CD14-positive monocyte (primary cell): ENCODE measurements at regions not wholly inside any gene's neighbourhood (a gene's known extent, or its start where the extent isn't known, plus 50 kb on each side); places are given as distances from the start of the nearest gene placed in this dataset.

Source experiments
- DNase-seq, 3 donors: peaks; one replicate each; pipeline ENCODE4 v3.0.0-alpha.2; 2011 to 2022
- H2AFZ ChIP-seq: 2 replicates; pipeline ENCODE4 v1.6.0; 2012; ENCODE audit warnings: mild to moderate bottlenecking, low read depth, low read length, inconsistent platforms; ENCODE audit not compliant: insufficient read depth, poor library complexity, severe bottlenecking
- H3K27ac ChIP-seq, 2 donors: 1 replicate in 1 of 2; 2 replicates in 1 of 2; pipeline ENCODE4 v1.5.1; 2012 to 2013; ENCODE audit warnings: low read length in 2 of 2, control low read depth in 1 of 2, inconsistent platforms in 1 of 2, low read depth in 1 of 2, mild to moderate bottlenecking in 1 of 2
- H3K27me3 ChIP-seq, 2 donors: one replicate each; pipeline versions ENCODE4 v1.6.0 to v1.6.1; 2011 to 2013; ENCODE audit warnings: low read length in 2 of 2; ENCODE audit not compliant: control insufficient read depth in 2 of 2, insufficient read depth in 2 of 2
- H3K36me3 ChIP-seq, 2 donors: replicated peaks in 1 of 2; 1 replicate in 1 of 2; 2 replicates in 1 of 2; pipeline versions ENCODE4 v1.5.1 to v1.6.1; 2012 to 2013; ENCODE audit warnings: low read length in 2 of 2, control low read depth in 1 of 2, inconsistent platforms in 1 of 2, mild to moderate bottlenecking in 1 of 2; ENCODE audit not compliant: insufficient read depth in 2 of 2, control insufficient read depth in 1 of 2
- H3K4me1 ChIP-seq, 2 donors: 1 replicate in 1 of 2; 2 replicates in 1 of 2; pipeline versions ENCODE4 v1.5.1 to v1.6.1; 2012 to 2013; ENCODE audit warnings: low read length in 2 of 2, control low read depth in 1 of 2, inconsistent platforms in 1 of 2, mild to moderate bottlenecking in 1 of 2, moderate library complexity in 1 of 2; ENCODE audit not compliant: insufficient read depth in 2 of 2, control insufficient read depth in 1 of 2
- H3K4me2 ChIP-seq: replicated peaks from 2 replicates; pipeline ENCODE3; 2012; ENCODE audit warnings: low read length, moderate library complexity, mild to moderate bottlenecking; ENCODE audit not compliant: poor library complexity, severe bottlenecking; ENCODE audit errors: extremely low read depth
- H3K4me3 ChIP-seq, 3 experiments: fragments of 200-600 bp in 1 of 3; sonication (generic) in 1 of 3; replicated peaks in 1 of 3; 1 replicate in 2 of 3; 2 replicates in 1 of 3; pipeline ENCODE4 v1.5.1; 2011 to 2013; ENCODE audit warnings: low read length in 3 of 3, mild to moderate bottlenecking in 3 of 3, control low read depth in 2 of 3, low read depth in 2 of 3, inconsistent platforms in 1 of 3, moderate library complexity in 1 of 3
- H3K79me2 ChIP-seq: 2 replicates; pipeline ENCODE4 v1.6.0; 2012; ENCODE audit warnings: mild to moderate bottlenecking, control low read depth, inconsistent platforms, low read length, moderate library complexity; ENCODE audit not compliant: insufficient read depth
- H3K9ac ChIP-seq: 2 replicates; pipeline ENCODE4 v1.6.0; 2017; ENCODE audit warnings: low read length, mild to moderate bottlenecking; ENCODE audit not compliant: insufficient read depth, poor library complexity, severe bottlenecking
- H3K9me3 ChIP-seq, 2 donors: replicated peaks in 1 of 2; 1 replicate in 1 of 2; 2 replicates in 1 of 2; pipeline versions ENCODE4 v1.5.1 to v1.6.1; 2012 to 2013; ENCODE audit warnings: low read length in 2 of 2, control low read depth in 1 of 2; ENCODE audit not compliant: control insufficient read depth in 1 of 2, insufficient read depth in 1 of 2
- H4K20me1 ChIP-seq: 2 replicates; pipeline ENCODE4 v1.6.0; 2012; ENCODE audit warnings: mild to moderate bottlenecking, low read length, control low read depth, moderate library complexity; ENCODE audit not compliant: insufficient read depth
- H3K27ac Mint-ChIP-seq, 7 donors: one replicate each; pipeline ENCODE4 v1.8.0; 2020; ENCODE audit warnings: mild to moderate bottlenecking in 7 of 7, mixed read lengths in 7 of 7, moderate library complexity in 6 of 7, inconsistent platforms in 2 of 7
- H3K27me3 Mint-ChIP-seq, 3 donors: one replicate each; pipeline ENCODE4 v1.8.0; 2021 to 2022; ENCODE audit warnings: low read depth in 3 of 3, mild to moderate bottlenecking in 3 of 3, mixed read lengths in 3 of 3, moderate library complexity in 3 of 3, inconsistent platforms in 1 of 3
- H3K36me3 Mint-ChIP-seq, 2 donors: one replicate each; pipeline ENCODE4 v1.8.0; 2020; ENCODE audit warnings: mixed read lengths in 2 of 2, inconsistent platforms in 1 of 2, mild to moderate bottlenecking in 1 of 2
- H3K4me1 Mint-ChIP-seq: one replicate; pipeline ENCODE4 v1.8.0; 2020; ENCODE audit warnings: mild to moderate bottlenecking, mixed read lengths
- H3K4me3 Mint-ChIP-seq, 2 donors: one replicate each; pipeline ENCODE4 v1.8.0; 2020; ENCODE audit warnings: mild to moderate bottlenecking in 2 of 2, mixed read lengths in 2 of 2, moderate library complexity in 1 of 2
- H3K9me3 Mint-ChIP-seq, 7 donors: one replicate each; pipeline ENCODE4 v1.8.0; 2020 to 2022; ENCODE audit warnings: mixed read lengths in 7 of 7, mild to moderate bottlenecking in 6 of 7, moderate library complexity in 6 of 7, inconsistent platforms in 2 of 7
- WGBS: methylation state at CpG from one replicate; pipeline ENCODE4 v1.1.5; 2013; ENCODE audit warnings: missing lambda C conversion rate; ENCODE audit not compliant: insufficient coverage; 5-methylcytosine and 5-hydroxymethylcytosine counted together
- intact Hi-C, 2 donors: fragments of 100-400 bp; cut with micrococcal nuclease; formaldehyde crosslinking; loops; one replicate each; pipeline versions ENCODE4 v1.15.0 to v1.15.1; 2023
- TF ChIP-seq, protein P1 (sequence below): fragments of 200-600 bp; IDR thresholded peaks from one replicate; pipeline ENCODE4 v1.8.0; 2022; ENCODE audit warnings: antibody characterized with exemption, mild to moderate bottlenecking

DNA sequence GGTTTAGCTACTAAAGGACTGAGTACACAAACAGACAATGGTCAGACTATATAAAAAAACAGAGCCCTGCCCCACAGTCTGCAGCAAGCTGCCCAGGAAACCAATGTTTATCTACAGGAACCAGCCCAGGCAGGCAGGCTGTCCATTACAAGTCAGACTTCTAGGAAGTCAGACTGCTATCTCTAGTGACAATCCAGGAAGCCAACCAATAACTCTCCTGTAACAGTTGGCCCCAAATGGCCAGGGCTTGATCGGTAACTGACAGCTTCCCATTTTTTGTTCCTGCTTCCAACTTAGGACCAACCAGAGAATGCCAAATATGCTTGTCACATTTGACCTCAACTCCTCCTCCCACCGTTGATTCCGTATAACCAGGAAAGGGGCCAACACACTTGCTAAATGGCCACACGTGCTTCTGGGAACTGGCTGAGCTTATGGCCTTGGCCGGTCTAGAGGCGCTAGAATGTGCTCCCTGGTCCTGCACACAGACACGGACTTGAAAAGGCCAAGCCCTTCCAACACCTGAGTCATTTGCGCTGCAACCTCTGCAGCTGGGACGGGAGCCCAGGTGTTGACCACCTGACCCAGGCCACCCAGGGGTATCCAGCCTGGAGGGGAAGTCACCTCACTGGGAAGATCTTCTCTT, 79.6 kb upstream of the CDK20 start:
- Histone ChIP-seq H3K9ac (no peak overlapping the region), H3K4me3 (no peak overlapping the region), H3K4me2 (no peak overlapping the region), H3K79me2 (no peaks in the 10 kb centered on the region), H3K9me3 (peaks cover 0 to 6% of the 10 kb centered on the region in 2 donors), H4K20me1 (no peaks in the 10 kb centered on the region), H3K27me3 (no peaks in the 10 kb centered on the region), H2AFZ (no peak overlapping the region), H3K4me1 (no peaks in the 10 kb centered on the region), H3K27ac (no peak overlapping the region), H3K36me3 (no peaks in the 10 kb centered on the region)
- H3K4me1 Mint-ChIP-seq: peaks cover 3% of the 10 kb centered on the region
- WGBS: 80% methylated on average over 9 of the region's 9 CpGs
- peaks cover 2 to 6% (median 4%) of the 10 kb centered on the region in 3 donors for H3K27me3 Mint-ChIP-seq
- peaks cover 5 to 22% (median 9%) of the 10 kb centered on the region in 7 donors for H3K9me3 Mint-ChIP-seq
- TF ChIP-seq, protein P1, sequence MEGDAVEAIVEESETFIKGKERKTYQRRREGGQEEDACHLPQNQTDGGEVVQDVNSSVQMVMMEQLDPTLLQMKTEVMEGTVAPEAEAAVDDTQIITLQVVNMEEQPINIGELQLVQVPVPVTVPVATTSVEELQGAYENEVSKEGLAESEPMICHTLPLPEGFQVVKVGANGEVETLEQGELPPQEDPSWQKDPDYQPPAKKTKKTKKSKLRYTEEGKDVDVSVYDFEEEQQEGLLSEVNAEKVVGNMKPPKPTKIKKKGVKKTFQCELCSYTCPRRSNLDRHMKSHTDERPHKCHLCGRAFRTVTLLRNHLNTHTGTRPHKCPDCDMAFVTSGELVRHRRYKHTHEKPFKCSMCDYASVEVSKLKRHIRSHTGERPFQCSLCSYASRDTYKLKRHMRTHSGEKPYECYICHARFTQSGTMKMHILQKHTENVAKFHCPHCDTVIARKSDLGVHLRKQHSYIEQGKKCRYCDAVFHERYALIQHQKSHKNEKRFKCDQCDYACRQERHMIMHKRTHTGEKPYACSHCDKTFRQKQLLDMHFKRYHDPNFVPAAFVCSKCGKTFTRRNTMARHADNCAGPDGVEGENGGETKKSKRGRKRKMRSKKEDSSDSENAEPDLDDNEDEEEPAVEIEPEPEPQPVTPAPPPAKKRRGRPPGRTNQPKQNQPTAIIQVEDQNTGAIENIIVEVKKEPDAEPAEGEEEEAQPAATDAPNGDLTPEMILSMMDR: no peak
- intact Hi-C loops: no loop called here
- H3K36me3 Mint-ChIP-seq: no peaks in the 10 kb centered on the region
- H3K27ac Mint-ChIP-seq: no peak overlapping the region
- no peak overlapping the region for H3K4me3 Mint-ChIP-seq
- no peak for DNase-seq

DNA sequence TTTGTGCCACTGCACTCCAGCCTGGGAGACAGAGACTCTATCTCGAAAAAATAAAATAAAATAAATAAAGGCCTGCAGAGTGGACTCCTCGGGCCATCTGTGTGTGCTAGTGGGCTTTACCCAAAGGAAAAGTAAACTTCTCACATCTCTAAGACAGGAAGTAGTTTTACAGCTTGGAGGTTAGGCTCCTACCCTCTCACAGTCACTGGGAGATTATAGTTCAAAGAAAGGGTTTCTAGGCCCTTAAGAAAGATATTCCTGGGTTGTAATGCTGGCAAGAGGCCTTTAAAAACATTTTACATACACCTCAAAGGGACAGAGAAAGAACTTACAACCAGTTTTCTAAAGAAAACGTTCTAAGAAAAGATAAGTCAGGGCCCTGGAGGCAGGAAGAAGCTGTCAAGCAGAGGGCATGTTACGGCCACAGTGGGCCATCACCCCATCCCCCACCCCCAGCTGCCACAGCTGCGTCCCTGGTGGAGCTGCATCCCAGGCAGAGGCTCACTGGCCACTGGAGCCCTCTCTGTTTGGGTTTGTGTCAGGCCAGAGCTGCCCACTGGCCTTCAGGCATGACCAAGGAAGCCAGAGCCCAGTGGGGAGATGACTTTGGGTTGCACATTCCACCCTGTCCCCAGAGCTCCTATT, 78.1 kb upstream of the CDK20 start:
- Histone ChIP-seq H4K20me1 (no peaks in the 10 kb centered on the region), H3K4me3 (no peak overlapping the region), H3K4me2 (no peak overlapping the region), H3K27ac (no peak overlapping the region), H3K36me3 (no peaks in the 10 kb centered on the region), H3K4me1 (no peaks in the 10 kb centered on the region), H3K27me3 (no peaks in the 10 kb centered on the region), H3K9ac (no peak overlapping the region), H2AFZ (no peak overlapping the region), H3K9me3 (peaks cover 0 to 6% of the 10 kb centered on the region in 2 donors), H3K79me2 (no peaks in the 10 kb centered on the region)
- H3K27me3 Mint-ChIP-seq: peaks cover 2 to 5% (median 4%) of the 10 kb centered on the region in 3 donors
- peaks cover 3% of the 10 kb centered on the region for H3K4me1 Mint-ChIP-seq
- TF ChIP-seq, protein P1: no peak
- peaks cover 5 to 23% (median 9%) of the 10 kb centered on the region in 7 donors for H3K9me3 Mint-ChIP-seq
- no peak for DNase-seq
- H3K4me3 Mint-ChIP-seq: no peak overlapping the region
- intact Hi-C loops: no loop called here
- no peak overlapping the region for H3K27ac Mint-ChIP-seq
- H3K36me3 Mint-ChIP-seq: no peaks in the 10 kb centered on the region
- 50% methylated on average over 1 of the region's 5 CpGs for WGBS
